Panc1 (cell line): ENCODE measurements at regions not wholly inside any gene's neighbourhood (a gene's known extent, or its start where the extent isn't known, plus 50 kb on each side); places are given as distances from the start of the nearest gene placed in this dataset.

Experiments
- CTCF ChIP-seq: fragments of 450-650 bp; IDR thresholded peaks from 2 replicates; pipeline ENCODE4 v1.5.1; 2017; ENCODE audit warnings: mild to moderate bottlenecking
- POLR2AphosphoS5 ChIP-seq: IDR thresholded peaks from 2 replicates; pipeline ENCODE4 v1.6.1; 2012; ENCODE audit warnings: mild to moderate bottlenecking, low read depth, low read length, moderate library complexity

- TF ChIP-seq POLR2AphosphoS5 (no peak), CTCF (no peak)
Observed at GRCh38 chr1:166297993-166298392, 131.2 kb upstream of the FAM78B start.
